ENCODE measurements at regions not wholly inside any gene's neighbourhood (a gene's known extent, or its start where the extent isn't known, plus 50 kb on each side); places are given as distances from the start of the nearest gene placed in this dataset.

DNA sequence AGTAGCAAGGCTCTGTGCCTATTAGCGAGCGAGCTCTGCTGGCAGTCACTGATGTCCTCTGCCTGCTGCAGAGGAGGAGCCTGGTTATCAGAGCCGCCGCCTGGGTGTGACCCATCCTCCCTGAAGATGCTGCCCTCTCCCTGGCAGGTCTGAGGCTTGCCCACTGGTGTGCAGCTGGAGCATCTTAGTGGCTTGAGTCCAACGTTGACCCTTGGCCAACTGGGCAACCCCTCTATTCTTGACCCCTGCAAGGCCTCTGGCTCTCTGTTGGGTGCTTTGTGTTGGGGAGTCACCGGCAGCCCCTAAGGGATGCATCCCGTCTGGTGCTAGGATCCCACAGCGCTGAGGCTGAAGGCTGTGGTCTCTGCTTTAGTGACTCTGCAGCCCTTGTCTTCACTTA lies 277.9 kb upstream of the SOX1 start:
- TF ChIP-seq, protein P1, sequence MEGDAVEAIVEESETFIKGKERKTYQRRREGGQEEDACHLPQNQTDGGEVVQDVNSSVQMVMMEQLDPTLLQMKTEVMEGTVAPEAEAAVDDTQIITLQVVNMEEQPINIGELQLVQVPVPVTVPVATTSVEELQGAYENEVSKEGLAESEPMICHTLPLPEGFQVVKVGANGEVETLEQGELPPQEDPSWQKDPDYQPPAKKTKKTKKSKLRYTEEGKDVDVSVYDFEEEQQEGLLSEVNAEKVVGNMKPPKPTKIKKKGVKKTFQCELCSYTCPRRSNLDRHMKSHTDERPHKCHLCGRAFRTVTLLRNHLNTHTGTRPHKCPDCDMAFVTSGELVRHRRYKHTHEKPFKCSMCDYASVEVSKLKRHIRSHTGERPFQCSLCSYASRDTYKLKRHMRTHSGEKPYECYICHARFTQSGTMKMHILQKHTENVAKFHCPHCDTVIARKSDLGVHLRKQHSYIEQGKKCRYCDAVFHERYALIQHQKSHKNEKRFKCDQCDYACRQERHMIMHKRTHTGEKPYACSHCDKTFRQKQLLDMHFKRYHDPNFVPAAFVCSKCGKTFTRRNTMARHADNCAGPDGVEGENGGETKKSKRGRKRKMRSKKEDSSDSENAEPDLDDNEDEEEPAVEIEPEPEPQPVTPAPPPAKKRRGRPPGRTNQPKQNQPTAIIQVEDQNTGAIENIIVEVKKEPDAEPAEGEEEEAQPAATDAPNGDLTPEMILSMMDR (tag by site-specific recombination; IDR thresholded peaks at IDR 0.05) = no peak
- TF ChIP-seq, protein P2, sequence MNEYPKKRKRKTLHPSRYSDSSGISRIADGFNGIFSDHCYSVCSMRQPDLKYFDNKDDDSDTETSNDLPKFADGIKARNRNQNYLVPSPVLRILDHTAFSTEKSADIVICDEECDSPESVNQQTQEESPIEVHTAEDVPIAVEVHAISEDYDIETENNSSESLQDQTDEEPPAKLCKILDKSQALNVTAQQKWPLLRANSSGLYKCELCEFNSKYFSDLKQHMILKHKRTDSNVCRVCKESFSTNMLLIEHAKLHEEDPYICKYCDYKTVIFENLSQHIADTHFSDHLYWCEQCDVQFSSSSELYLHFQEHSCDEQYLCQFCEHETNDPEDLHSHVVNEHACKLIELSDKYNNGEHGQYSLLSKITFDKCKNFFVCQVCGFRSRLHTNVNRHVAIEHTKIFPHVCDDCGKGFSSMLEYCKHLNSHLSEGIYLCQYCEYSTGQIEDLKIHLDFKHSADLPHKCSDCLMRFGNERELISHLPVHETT (tag by site-specific recombination; IDR thresholded peaks at IDR 0.05) = no peak
- TF ChIP-seq TCF7L2 (IDR thresholded peaks at IDR 0.05; ENCODE audit: borderline replicate concordance, low read depth, low read length) = no peak
